ENCODE measurements at regions not wholly inside any gene's neighbourhood (a gene's known extent, or its start where the extent isn't known, plus 50 kb on each side); places are given as distances from the start of the nearest gene placed in this dataset.
"Not testable (repeated sequence)": the region's sequence is repeated elsewhere in the genome, so short reads cannot be mapped to it uniquely, and the experiment has no call there.

GRCh38 chr2:87283735-87284470 lies 262.3 kb upstream of the PLGLB1 start:
- TF ChIP-seq, protein P1, sequence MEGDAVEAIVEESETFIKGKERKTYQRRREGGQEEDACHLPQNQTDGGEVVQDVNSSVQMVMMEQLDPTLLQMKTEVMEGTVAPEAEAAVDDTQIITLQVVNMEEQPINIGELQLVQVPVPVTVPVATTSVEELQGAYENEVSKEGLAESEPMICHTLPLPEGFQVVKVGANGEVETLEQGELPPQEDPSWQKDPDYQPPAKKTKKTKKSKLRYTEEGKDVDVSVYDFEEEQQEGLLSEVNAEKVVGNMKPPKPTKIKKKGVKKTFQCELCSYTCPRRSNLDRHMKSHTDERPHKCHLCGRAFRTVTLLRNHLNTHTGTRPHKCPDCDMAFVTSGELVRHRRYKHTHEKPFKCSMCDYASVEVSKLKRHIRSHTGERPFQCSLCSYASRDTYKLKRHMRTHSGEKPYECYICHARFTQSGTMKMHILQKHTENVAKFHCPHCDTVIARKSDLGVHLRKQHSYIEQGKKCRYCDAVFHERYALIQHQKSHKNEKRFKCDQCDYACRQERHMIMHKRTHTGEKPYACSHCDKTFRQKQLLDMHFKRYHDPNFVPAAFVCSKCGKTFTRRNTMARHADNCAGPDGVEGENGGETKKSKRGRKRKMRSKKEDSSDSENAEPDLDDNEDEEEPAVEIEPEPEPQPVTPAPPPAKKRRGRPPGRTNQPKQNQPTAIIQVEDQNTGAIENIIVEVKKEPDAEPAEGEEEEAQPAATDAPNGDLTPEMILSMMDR (IDR thresholded peaks at IDR 0.05), result not testable (repeated sequence)
- not testable (repeated sequence) for TF ChIP-seq POLR2AphosphoS5 (IDR thresholded peaks at IDR 0.05)
